DMS114 treated with DMSO at 0.1 percent for 48 hours (cell line): ENCODE measurements at regions not wholly inside any gene's neighbourhood (a gene's known extent, or its start where the extent isn't known, plus 50 kb on each side); places are given as distances from the start of the nearest gene placed in this dataset.

Experiments used
- DNase-seq: peaks from one replicate; lab custom pipeline; 2025; ENCODE audit not compliant: unreplicated experiment; lab: John Stamatoyannopoulos, UW

- no peak for DNase-seq
Observed at GRCh38 chr18:51398104-51398503, 200.6 kb upstream of the MEX3C start.

GRCh38 chr18:51399491-51400122 lies 202.1 kb upstream of the MEX3C start:
- no peak for DNase-seq

- no peak for DNase-seq
Observed at GRCh38 chr18:51400721-51401120, 203.2 kb upstream of the MEX3C start.

DNA sequence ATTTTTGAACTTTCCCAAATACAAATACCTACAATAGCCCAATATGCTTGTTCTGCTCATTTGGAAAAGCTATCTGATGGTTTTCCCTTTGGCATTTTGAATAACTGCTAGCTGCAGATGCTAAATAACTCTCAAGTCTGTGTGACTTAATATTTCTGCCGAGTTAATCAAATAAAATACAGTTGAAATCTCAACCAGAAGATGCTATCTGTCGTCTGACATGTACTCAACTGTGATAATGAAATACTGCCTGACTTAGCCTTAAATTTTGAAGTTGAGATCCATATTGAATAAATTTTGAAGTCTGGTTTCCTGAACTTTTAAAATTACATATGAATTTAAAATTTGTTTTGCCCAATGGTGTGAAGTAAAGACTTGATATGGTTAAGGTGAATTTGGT lies 204.4 kb upstream of the MEX3C start:
- DNase-seq, result no peak

- DNase-seq, result no peak
Observed at GRCh38 chr18:51404620-51405019, 207.1 kb upstream of the MEX3C start.

DNA sequence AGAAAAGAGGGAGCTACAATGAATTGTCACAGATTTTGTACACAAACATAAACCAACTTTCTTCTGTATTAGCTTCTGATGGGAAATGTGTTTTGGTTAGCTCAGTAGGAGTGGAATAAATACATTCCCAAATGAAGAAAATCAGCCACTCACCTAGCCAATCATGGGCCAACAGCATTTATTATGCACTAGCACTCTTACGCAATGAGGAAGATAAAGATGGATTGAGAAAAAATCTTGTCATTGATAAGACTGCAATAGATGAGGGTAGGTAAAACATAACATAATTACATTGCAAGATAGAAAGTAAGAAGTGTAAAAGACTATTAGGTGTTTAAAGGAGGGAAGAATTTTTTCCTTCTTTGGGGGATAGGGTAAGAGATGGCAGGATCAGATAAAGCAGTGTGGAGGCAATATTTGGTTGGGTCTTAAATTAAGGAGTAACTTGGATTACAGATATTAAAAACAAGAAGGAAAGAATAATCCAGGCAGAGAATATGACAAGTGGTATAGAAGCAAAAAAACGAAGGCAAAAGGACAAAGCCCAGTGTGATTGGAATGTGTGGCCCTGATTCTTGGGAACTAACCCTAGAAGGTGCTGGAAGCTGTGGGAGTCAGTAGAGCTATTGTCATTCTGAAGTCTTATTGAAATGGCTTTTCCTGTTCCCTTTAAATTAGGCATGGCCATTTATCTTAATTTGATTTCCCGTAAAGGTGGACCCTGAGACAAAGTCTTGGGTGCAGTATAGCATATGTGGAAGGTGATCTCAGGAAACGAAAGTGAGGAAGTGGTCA lies 208.4 kb upstream of the MEX3C start:
- no peak for DNase-seq

- DNase-seq, result no peak
Observed at GRCh38 chr18:51417643-51418483, 220.4 kb upstream of the MEX3C start.

- DNase-seq, result no peak
Observed at GRCh38 chr18:51425475-51425874, 228.0 kb upstream of the MEX3C start.

DNA sequence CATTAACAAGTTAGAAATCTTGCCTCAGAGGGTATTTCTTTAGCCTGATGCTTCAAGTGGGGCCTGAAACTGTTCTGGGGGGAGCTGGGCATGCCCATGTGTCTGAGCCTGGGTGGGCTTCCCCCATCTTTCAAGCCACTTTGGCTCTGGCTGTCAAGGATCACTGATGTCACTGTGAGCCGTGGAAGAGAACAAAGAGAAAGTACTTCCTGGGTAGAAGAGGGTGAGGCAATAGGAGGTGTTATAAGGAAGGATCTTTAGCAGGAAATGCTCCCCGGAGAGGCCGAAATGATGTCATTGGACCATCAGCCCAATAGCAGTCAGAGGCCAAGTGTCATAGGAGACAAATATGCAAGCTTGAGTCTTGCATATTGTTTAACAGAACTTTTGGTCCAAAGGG lies 228.4 kb upstream of the MEX3C start:
- DNase-seq, result no peak

GRCh38 chr18:51426996-51427395 lies 229.5 kb upstream of the MEX3C start:
- DNase-seq, result no peak

- no peak for DNase-seq
Observed at GRCh38 chr18:51429644-51430043, 232.2 kb upstream of the MEX3C start.

GRCh38 chr18:51430538-51430937 lies 233.1 kb upstream of the MEX3C start:
- DNase-seq, result no peak

DNA sequence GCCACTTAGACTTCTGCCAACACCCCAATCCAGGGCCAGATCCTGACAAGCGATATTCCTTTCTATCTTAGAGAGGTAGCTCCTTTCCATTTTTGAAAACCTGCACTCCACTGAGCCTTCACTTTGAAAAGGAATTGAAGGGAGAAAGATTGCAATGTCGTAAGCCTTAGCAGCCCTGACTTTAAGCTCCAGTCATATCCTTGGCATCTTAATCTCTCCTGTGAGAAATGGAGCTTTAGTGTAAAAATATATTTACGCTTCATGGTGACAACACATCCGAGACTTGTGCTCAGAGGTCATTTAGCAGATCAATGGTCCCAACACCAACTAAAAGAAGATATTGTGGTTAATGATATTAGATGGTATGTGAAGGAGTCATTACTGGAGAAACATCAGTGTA lies 235.8 kb upstream of the MEX3C start:
- DNase-seq, result no peak

- DNase-seq, result no peak
Observed at GRCh38 chr18:51433881-51434280, 236.4 kb upstream of the MEX3C start.

- no peak for DNase-seq
Observed at GRCh38 chr18:51437280-51438271, 240.1 kb upstream of the MEX3C start.

- DNase-seq, result no peak
Observed at GRCh38 chr18:51438797-51439350, 241.4 kb upstream of the MEX3C start.

DNA sequence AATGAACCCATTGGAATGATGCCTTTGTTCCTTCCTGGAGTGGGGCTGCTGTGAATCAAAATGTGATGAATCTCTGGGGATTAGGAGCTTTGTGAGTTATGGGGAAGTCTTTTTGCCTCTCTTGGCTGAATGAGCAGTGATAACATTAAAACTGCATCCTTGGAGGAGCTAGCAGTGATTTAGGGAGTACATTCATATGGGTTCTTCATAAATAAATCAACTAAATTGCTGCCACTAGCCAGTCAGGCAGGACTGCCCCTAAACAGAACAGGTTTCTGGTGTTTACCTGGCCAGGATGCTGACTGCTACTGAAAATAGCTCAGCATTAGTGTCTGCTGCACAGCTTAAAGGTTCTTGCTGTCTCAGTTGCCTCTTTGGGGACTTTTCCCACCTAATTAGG lies 244.5 kb upstream of the MEX3C start:
- DNase-seq, result no peak

DNA sequence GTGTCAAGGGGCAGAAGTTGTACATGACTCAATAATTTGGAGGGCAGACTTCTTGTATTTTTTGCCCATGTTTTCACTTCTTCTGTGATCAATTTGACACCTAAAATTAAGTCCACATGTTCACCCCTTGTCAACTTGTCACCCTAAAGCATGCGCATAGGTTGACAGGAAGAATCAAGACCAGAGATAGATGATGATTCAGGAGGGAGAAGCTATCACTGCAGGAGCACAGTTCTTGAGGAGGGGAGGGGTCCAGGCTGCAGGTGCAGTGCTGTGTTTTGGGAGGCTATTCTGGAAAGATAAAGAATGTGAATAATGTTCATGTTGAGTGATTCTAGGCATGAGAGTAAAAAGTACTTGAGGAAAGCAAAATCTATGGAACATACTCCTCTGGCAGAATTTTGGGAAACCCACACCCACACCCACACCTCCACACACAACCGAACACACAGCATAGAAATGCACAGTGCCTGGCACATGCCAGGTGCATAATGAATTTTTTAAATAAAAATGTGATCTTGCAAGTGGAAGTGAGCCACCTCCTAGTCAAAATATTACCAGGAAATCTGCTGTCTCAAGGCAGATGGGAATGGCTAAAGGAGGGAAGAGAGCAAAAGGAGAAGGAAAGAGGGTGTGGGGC lies 249.2 kb upstream of the MEX3C start:
- no peak for DNase-seq

GRCh38 chr18:51447351-51448342 lies 250.2 kb upstream of the MEX3C start:
- DNase-seq, result no peak
